ENCODE measurements at regions not wholly inside any gene's neighbourhood (a gene's known extent, or its start where the extent isn't known, plus 50 kb on each side); places are given as distances from the start of the nearest gene placed in this dataset.

- no peak for TF ChIP-seq POLR2AphosphoS5 (IDR thresholded peaks at IDR 0.05; ENCODE audit: low read depth, low read length)
- TF ChIP-seq POLR2A (IDR thresholded peaks at IDR 0.05; ENCODE audit: low read depth, low read length) = no peak
- TF ChIP-seq TAF1 (IDR thresholded peaks at IDR 0.05; ENCODE audit: low read depth, low read length) = no peak
- no peak for TF ChIP-seq SPI1 (IDR thresholded peaks at IDR 0.05; ENCODE audit: low read depth, low read length)
- no peak for TF ChIP-seq POU2F2 (IDR thresholded peaks at IDR 0.05; ENCODE audit: low read depth, low read length)
- TF ChIP-seq PAX5 (IDR thresholded peaks at IDR 0.05; ENCODE audit: insufficient read depth, low read length, severe bottlenecking) = no peak
These were observed 73.3 kb upstream of the CACNA1E start for GRCh38 chr1:181409981-181410380.

Measured in GM12891 (cell line).